Gastroesophageal sphincter (tissue), 4 donors: ENCODE measurements at regions not wholly inside any gene's neighbourhood (a gene's known extent, or its start where the extent isn't known, plus 50 kb on each side); places are given as distances from the start of the nearest gene placed in this dataset.

Experiments used
- ATAC-seq: fragments of 150-250 bp; one replicate; pipeline ENCODE4 v1.9.1; 2016; ENCODE audit warnings: mild to moderate bottlenecking, moderate library complexity
- H3K27ac ChIP-seq, 4 donors: fragments of 200-600 bp; sonication (generic) in 3 of 4; 1 replicate in 3 of 4; 2 replicates in 1 of 4; pipeline ENCODE4 v1.5.1; 2016 to 2019
- H3K27me3 ChIP-seq: fragments of 200-600 bp; sonication (generic); one replicate; pipeline ENCODE4 v1.5.1; 2019
- H3K36me3 ChIP-seq, 2 donors: fragments of 200-600 bp; sonication (generic); one replicate each; pipeline ENCODE4 v1.5.1; 2019; ENCODE audit warnings: control low read depth in 1 of 2
- H3K4me1 ChIP-seq, 3 donors: fragments of 200-600 bp; sonication (generic); 1 replicate in 2 of 3; 2 replicates in 1 of 3; pipeline ENCODE4 v1.5.1; 2016 to 2019; ENCODE audit warnings: control low read depth in 2 of 3
- H3K4me3 ChIP-seq, 2 donors: fragments of 200-600 bp; sonication (generic); one replicate each; pipeline ENCODE4 v1.5.1; 2019; ENCODE audit warnings: mild to moderate bottlenecking in 1 of 2, moderate library complexity in 1 of 2
- H3K9me3 ChIP-seq, 3 donors: fragments of 200-600 bp; sonication (generic); one replicate each; pipeline ENCODE4 v1.5.1; 2017 to 2019; ENCODE audit warnings: control low read depth in 2 of 3
- EP300 ChIP-seq: sonication (generic); formaldehyde crosslinking; IDR thresholded peaks from one replicate; pipeline ENCODE4 v1.6.1; 2017; ENCODE audit warnings: antibody characterized with exemption, mild to moderate bottlenecking
- POLR2A ChIP-seq, 2 donors: fragments of 450-650 bp; IDR thresholded peaks; one replicate each; pipeline ENCODE4 v1.6.1; 2017; ENCODE audit warnings: antibody characterized with exemption in 2 of 2, mild to moderate bottlenecking in 2 of 2, moderate library complexity in 1 of 2
- POLR2AphosphoS5 ChIP-seq: sonication (generic); formaldehyde crosslinking; IDR thresholded peaks from one replicate; pipeline ENCODE4 v1.6.1; 2017; ENCODE audit warnings: antibody characterized with exemption
- WGBS, 2 donors: methylation state at CpG; one replicate each; pipeline ENCODE4 v1.1.5; 2018; ENCODE audit warnings: low coverage in 1 of 2; 5-methylcytosine and 5-hydroxymethylcytosine counted together
- TF ChIP-seq, protein P1 (sequence below), 4 experiments: fragments of 200-600 bp in 2 of 4; fragments of 450-650 bp in 2 of 4; sonication (generic) in 1 of 4; IDR thresholded peaks; one replicate each; pipeline ENCODE4 v1.5.1; 2017 to 2019; ENCODE audit warnings: antibody characterized with exemption in 4 of 4, mild to moderate bottlenecking in 2 of 4, moderate library complexity in 2 of 4

DNA sequence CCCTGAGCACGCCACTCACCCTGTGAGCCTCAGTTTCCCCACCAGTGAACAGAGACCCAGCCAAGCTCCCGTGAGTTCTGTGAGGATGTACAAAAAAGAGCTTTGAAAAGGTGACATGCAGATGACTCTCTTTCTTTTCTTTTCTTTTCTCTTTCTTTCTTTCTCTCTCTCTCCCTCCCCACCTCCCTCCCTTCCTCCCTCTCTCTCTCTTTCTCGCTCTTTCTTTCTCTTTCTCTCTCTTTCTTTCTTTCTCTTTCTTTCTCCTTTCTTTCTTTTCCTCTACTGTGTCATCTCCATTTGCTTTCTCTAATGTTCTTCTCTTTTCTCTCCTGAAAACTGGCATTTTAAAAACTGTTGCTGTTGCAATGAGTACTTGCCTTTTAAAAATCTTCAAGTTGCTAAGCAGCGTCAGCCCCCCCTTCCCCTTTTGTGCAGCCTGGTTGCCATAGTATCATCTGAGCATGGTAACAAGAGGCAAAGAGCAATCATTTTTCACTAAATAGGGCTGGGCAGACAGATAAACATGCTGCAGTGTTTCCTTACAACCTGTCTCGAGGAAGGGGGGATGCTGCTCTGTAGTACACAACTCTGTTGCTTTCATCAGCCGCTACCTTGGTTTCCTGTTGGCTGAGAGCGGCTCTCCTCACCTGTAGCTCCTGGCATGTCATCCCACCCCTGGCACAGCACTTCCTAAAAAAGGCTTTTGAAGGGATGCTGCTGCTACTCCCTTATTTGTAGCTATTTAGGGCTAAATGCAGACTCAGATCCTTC lies 108.7 kb upstream of the MBNL2 start:
- TF ChIP-seq, protein P1, sequence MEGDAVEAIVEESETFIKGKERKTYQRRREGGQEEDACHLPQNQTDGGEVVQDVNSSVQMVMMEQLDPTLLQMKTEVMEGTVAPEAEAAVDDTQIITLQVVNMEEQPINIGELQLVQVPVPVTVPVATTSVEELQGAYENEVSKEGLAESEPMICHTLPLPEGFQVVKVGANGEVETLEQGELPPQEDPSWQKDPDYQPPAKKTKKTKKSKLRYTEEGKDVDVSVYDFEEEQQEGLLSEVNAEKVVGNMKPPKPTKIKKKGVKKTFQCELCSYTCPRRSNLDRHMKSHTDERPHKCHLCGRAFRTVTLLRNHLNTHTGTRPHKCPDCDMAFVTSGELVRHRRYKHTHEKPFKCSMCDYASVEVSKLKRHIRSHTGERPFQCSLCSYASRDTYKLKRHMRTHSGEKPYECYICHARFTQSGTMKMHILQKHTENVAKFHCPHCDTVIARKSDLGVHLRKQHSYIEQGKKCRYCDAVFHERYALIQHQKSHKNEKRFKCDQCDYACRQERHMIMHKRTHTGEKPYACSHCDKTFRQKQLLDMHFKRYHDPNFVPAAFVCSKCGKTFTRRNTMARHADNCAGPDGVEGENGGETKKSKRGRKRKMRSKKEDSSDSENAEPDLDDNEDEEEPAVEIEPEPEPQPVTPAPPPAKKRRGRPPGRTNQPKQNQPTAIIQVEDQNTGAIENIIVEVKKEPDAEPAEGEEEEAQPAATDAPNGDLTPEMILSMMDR (IDR thresholded peaks at IDR 0.05), result no peak
- TF ChIP-seq EP300, result no peak
- H3K27me3 ChIP-seq, result no peaks in the 10 kb centered on the region
- WGBS, 2 donors, result 15 to 45% methylated on average over 4 to 7 of the region's 7 CpGs
- ATAC-seq, result no peak
- no peak overlapping the region for H3K4me3 ChIP-seq
- H3K27ac ChIP-seq, result peak overlapping the region; percentile 83 to 88 (median 86)
- H3K9me3 ChIP-seq, result no peaks in the 10 kb centered on the region
- H3K36me3 ChIP-seq, result no peaks in the 10 kb centered on the region
- H3K4me1 ChIP-seq, result peaks cover 18 to 100% (median 55%) of the 10 kb centered on the region in 3 donors

DNA sequence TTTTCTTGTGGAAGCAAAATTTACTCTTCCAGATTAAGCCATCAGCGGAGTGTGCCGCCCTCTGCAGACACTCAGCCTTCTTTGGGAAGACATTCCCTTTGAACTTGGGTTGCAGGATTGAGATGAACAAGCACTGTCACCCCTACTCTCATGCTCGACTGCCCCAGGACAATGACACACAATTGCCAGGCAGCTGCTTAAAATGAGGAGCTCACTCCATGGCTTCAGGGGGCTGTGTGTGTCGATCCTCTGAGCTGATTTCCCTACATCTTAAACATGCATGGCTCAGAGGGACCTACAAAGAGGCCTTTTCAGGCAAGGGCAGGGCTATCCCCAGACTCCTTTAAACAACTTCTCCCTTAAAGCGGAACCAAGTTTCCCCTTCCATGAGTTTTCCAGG lies 107.5 kb upstream of the MBNL2 start:
- TF ChIP-seq EP300, result no peak
- no peak for TF ChIP-seq POLR2AphosphoS5
- TF ChIP-seq, protein P1 (IDR thresholded peaks at IDR 0.05), result no peak
- no peak for TF ChIP-seq POLR2A (IDR thresholded peaks at IDR 0.05)
- H3K36me3 ChIP-seq, result no peaks in the 10 kb centered on the region
- H3K27me3 ChIP-seq, result no peaks in the 10 kb centered on the region
- no peak overlapping the region for H3K4me3 ChIP-seq
- WGBS, 2 donors, result 20 to 42% methylated on average over 1 to 4 of the region's 5 CpGs
- H3K27ac ChIP-seq, result peak overlapping the region; percentile 83 to 88 (median 86)
- ATAC-seq, result no peak
- no peaks in the 10 kb centered on the region for H3K9me3 ChIP-seq
- peaks cover 18 to 87% (median 45%) of the 10 kb centered on the region in 3 donors for H3K4me1 ChIP-seq

DNA sequence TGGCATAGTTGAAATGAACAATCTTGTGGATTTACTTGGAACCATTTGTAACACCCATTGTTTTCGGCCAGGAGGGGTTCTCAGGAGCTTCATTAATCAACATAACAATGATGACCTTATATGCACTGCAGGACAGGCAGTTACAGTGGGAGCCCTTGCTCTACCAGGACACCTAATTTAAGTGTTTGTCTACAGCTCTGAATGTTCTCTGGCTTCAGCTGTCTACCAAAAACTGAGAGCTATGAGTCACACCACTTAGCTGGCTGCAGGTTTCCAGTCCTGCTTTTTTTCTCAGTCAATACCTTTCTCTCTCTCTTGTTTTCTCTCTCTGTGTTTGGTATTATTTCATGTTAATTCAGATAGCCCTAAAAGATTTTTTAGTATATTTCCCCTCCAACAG lies 105.4 kb upstream of the MBNL2 start:
- Histone ChIP-seq H3K27me3 (no peaks in the 10 kb centered on the region), H3K27ac (peak overlapping the region; percentile 75 to 88 (median 84)), H3K9me3 (no peaks in the 10 kb centered on the region), H3K4me1 (peaks cover 18 to 67% (median 36%) of the 10 kb centered on the region in 3 donors), H3K36me3 (no peaks in the 10 kb centered on the region), H3K4me3 (no peak overlapping the region)
- no peak for TF ChIP-seq POLR2A (IDR thresholded peaks at IDR 0.05)
- TF ChIP-seq POLR2AphosphoS5, result peak; percentile 64
- TF ChIP-seq EP300, result no peak
- TF ChIP-seq, protein P1 (IDR thresholded peaks at IDR 0.05), result no peak
- WGBS, 2 donors, result 0% methylated on average over 1 of the region's 1 CpG; no CpG with 5 or more reads in 1 of the 2 donors
- peak; percentile 73 for ATAC-seq

DNA sequence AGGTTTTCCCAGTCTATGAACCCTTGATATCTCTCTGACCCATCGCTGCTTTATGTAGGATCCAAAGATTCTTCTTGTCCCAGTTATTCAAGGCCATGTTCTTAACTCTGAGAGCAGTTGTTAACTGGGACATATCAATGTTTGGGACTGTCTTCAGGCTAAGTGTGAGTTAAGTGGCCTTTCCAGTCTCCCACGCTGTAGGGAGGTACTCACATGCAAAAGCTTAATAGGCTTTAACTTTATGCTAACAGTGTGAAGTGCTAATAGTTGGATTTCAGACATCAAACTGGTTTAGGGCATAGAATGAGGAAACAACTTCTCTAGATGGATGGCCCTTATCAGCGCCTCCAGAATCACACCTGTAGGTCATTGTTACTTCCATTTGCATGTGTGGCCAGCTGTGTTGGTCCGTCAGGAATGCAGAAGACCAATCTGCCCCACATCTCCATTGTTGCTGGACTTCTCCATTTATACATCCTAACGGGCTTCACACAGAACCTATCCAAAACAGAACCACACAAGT lies 104.7 kb upstream of the MBNL2 start:
- Histone ChIP-seq H3K27ac (peak overlapping the region; percentile 40 to 88 (median 80)), H3K27me3 (no peaks in the 10 kb centered on the region), H3K9me3 (no peaks in the 10 kb centered on the region), H3K4me3 (no peak overlapping the region), H3K36me3 (no peaks in the 10 kb centered on the region), H3K4me1 (peaks cover 18 to 67% (median 36%) of the 10 kb centered on the region in 3 donors)
- TF ChIP-seq EP300 (no peak), POLR2A (IDR thresholded peaks at IDR 0.05) (no peak), POLR2AphosphoS5 (no peak)
- TF ChIP-seq, protein P1 (IDR thresholded peaks at IDR 0.05), result no peak
- 91 to 92% methylated on average over 2 to 5 of the region's 5 CpGs for WGBS, 2 donors
- no peak for ATAC-seq

DNA sequence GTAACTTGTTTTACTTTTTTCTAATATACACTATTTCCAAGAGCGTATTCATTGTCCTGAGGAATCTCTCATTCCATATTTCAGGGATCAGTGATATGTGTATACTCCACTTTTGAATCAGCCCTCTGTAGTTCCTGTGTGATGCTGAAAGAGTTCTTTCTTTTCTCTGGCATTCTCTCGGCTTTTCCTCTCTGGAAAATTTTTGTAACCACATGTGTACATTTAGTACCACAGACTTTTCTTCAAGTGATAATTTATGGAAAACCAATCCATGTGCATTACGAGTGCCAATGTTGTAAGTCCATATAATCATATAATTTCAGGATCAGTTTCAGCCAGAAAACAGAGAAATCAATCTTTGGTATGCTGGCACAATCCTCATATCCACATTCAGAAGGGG lies 102.2 kb upstream of the MBNL2 start:
- Histone ChIP-seq H3K4me1 (peaks cover 14 to 60% (median 28%) of the 10 kb centered on the region in 3 donors), H3K9me3 (no peaks in the 10 kb centered on the region), H3K27me3 (no peaks in the 10 kb centered on the region), H3K27ac (no peak overlapping the region), H3K36me3 (no peaks in the 10 kb centered on the region), H3K4me3 (no peak overlapping the region)
- TF ChIP-seq EP300, result no peak
- no peak for TF ChIP-seq POLR2A (IDR thresholded peaks at IDR 0.05)
- TF ChIP-seq, protein P1 (IDR thresholded peaks at IDR 0.05), result no peak
- TF ChIP-seq POLR2AphosphoS5, result no peak
- WGBS, 2 donors, result 70 to 80% methylated on average over 3 of the region's 3 CpGs
- ATAC-seq, result no peak
